Heart right ventricle (tissue), 16 donors: ENCODE measurements at regions not wholly inside any gene's neighbourhood (a gene's known extent, or its start where the extent isn't known, plus 50 kb on each side); places are given as distances from the start of the nearest gene placed in this dataset.

Source experiments
- ATAC-seq, 8 donors: fragments of 200-7000 bp; cut with Tn5 transposase; one replicate each; pipeline ENCODE4 v1.9.1; 2020; ENCODE audit warnings: mild to moderate bottlenecking in 8 of 8, moderate library complexity in 8 of 8, moderate number of reproducible peaks in 1 of 8
- DNase-seq, 2 donors: peaks; one replicate each; pipeline ENCODE4 v3.0.0-alpha.2; 2020
- H3K27ac ChIP-seq, 10 donors: fragments of 200-600 bp; sonication (generic) in 2 of 10; one replicate each; pipeline versions ENCODE4 v1.5.0 to v1.8.0; 2020 to 2022; ENCODE audit warnings: mild to moderate bottlenecking in 3 of 10
- H3K27me3 ChIP-seq, 7 donors: fragments of 200-600 bp; one replicate each; pipeline ENCODE4 v1.8.0; 2021 to 2022; ENCODE audit warnings: mild to moderate bottlenecking in 2 of 7
- H3K36me3 ChIP-seq, 9 donors: fragments of 200-600 bp; sonication (generic) in 1 of 9; one replicate each; pipeline versions ENCODE4 v1.5.0 to v1.8.0; 2020 to 2022; ENCODE audit warnings: mild to moderate bottlenecking in 2 of 9
- H3K4me1 ChIP-seq, 9 donors: fragments of 200-600 bp; sonication (generic) in 1 of 9; one replicate each; pipeline versions ENCODE4 v1.5.0 to v1.8.0; 2020 to 2022; ENCODE audit warnings: mild to moderate bottlenecking in 4 of 9
- H3K4me3 ChIP-seq, 10 donors: fragments of 200-600 bp; sonication (generic) in 2 of 10; one replicate each; pipeline versions ENCODE4 v1.5.0 to v1.8.0; 2020 to 2022; ENCODE audit warnings: mild to moderate bottlenecking in 7 of 10, moderate library complexity in 2 of 10
- H3K9me3 ChIP-seq, 11 donors: fragments of 200-600 bp in 10 of 11; sonication (generic) in 2 of 11; one replicate each; pipeline versions ENCODE4 v1.5.0 to v1.8.0; 2013 to 2022; ENCODE audit warnings: mild to moderate bottlenecking in 2 of 11, control low read depth in 1 of 11, moderate library complexity in 1 of 11
- CTCF ChIP-seq, 9 donors: fragments of 200-600 bp; sonication (generic) in 2 of 9; IDR thresholded peaks; one replicate each; pipeline versions ENCODE4 v1.5.0 to v1.8.0; 2021 to 2022; ENCODE audit warnings: antibody characterized with exemption in 9 of 9, mild to moderate bottlenecking in 5 of 9, moderate library complexity in 1 of 9
- WGBS, 2 donors: extraction: QIAGEN DNeasy Blood & Tissue Kit; methylation state at CpG; one replicate each; pipeline ENCODE4 v1.1.7; 2013; ENCODE audit warnings: inconsistent platforms in 1 of 2; 5-methylcytosine and 5-hydroxymethylcytosine counted together
- intact Hi-C, 10 donors: fragments of 100-400 bp; cut with DNase I; formaldehyde crosslinking; loops; one replicate each; pipeline versions ENCODE4 v1.11.1 to v1.14.2; 2022
- donor health status: Arrhythmogenic right ventricular cardiomyopathy.
- donor health status: ischemic (EF 13 %, LVEDD 7.1; RV severe dilation, severe dysfunction).
- donor health status: healthy with polysubstance abuse.
- donor health status: DM: no; HTN: yes; CAD: no.
- donor health status: DM: no; HTN: no; CAD: no.
- donor health status: ischemic (EF 25% LVEDD 6.9; RV normal size, moderate dysfunction).
- donor health status: ischemic (EF 25% LVEDD 5.7; RV mildly dilated, moderate dysfunction).
- donor health status: healthy.
- donor health status: DM: yes; HTN: yes; CAD: no.
- donor health status: Ischemic cardiomyopathy.
- donor health status: ischemic (EF 35%, LVEDD 5.7; RV mildly dilated, moderate dysfunction).
- donor health status: nonischemic (EF 11% LVEDD 7.7; RV severe dilation, severe dysfunction).
- donor health status: DM: yes; HTN: yes; CAD: no.
- donor health status: PGD.
- donor health status: ischemic (EF 29% LVEDD 5.4; RV normal size, mild dysfunction).
- donor health status: nonischemic (EF 23%, LVEDD 6.1; RV moderate dilation, normal function).

GRCh38 chr11:26143566-26144290, 188.2 kb upstream of the ANO3 start:
- TF ChIP-seq CTCF (IDR thresholded peaks at IDR 0.05): no peak
- peaks cover 0 to 6% (median 0%) of the 10 kb centered on the region in 9 donors for H3K4me1 ChIP-seq
- intact Hi-C loops: no loop called here
- H3K27me3 ChIP-seq: no peaks in the 10 kb centered on the region
- ATAC-seq: no peak
- H3K36me3 ChIP-seq: no peaks in the 10 kb centered on the region
- H3K27ac ChIP-seq: peak overlapping the region in 1 of 10 donors; percentile 20
- DNase-seq: no peak
- no peaks in the 10 kb centered on the region for H3K9me3 ChIP-seq
- no peak overlapping the region for H3K4me3 ChIP-seq

DNA sequence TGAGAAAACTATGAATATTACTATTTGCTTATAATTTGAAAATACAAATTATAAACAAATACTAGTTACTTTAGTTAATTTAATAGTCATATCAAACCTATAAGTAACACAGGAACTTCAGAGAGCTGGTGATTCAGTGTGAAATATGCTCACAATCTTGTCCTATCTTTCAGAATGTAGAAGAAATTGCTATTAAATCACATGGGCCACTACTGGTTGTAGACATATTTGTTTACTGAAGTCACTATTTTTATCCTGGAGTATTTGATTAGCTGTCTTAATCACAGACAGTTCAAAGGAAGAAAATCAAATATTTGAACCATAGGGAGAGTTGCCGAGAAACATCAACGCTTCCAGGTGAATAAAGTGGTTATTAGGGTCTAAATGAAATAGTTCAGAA, 187.6 kb upstream of the ANO3 start:
- 87 to 90% methylated on average over 2 of the region's 2 CpGs for WGBS, 2 donors

GRCh38 chr11:26144911-26145310, 187.0 kb upstream of the ANO3 start:
- no peak for DNase-seq
- H3K9me3 ChIP-seq: no peaks in the 10 kb centered on the region
- intact Hi-C loops: no loop called here
- no peak for ATAC-seq
- H3K4me3 ChIP-seq: no peak overlapping the region
- H3K27ac ChIP-seq: no peak overlapping the region
- H3K27me3 ChIP-seq: no peaks in the 10 kb centered on the region
- peaks cover 0 to 6% (median 0%) of the 10 kb centered on the region in 9 donors for H3K4me1 ChIP-seq
- no peak for TF ChIP-seq CTCF (IDR thresholded peaks at IDR 0.05)
- no peaks in the 10 kb centered on the region for H3K36me3 ChIP-seq

More for the DNA sequence above, 187.6 kb upstream of the ANO3 start:
- DNase-seq (no peak), ATAC-seq (no peak)
- intact Hi-C loops: no loop called here
- Histone ChIP-seq H3K36me3 (no peaks in the 10 kb centered on the region), H3K4me3 (no peak overlapping the region), H3K27ac (no peak overlapping the region), H3K4me1 (peaks cover 0 to 6% (median 0%) of the 10 kb centered on the region in 9 donors), H3K9me3 (no peaks in the 10 kb centered on the region), H3K27me3 (no peaks in the 10 kb centered on the region)
- TF ChIP-seq CTCF (IDR thresholded peaks at IDR 0.05): no peak

GRCh38 chr11:26149585-26149984, 182.3 kb upstream of the ANO3 start:
- Histone ChIP-seq H3K4me3 (no peak overlapping the region), H3K4me1 (no peaks in the 10 kb centered on the region), H3K9me3 (no peaks in the 10 kb centered on the region), H3K36me3 (no peaks in the 10 kb centered on the region), H3K27ac (no peak overlapping the region), H3K27me3 (no peaks in the 10 kb centered on the region)
- WGBS, 2 donors: 92 to 94% methylated on average over 21 of the region's 21 CpGs
- DNase-seq (no peak), ATAC-seq (no peak)
- intact Hi-C loops: no loop called here
- TF ChIP-seq CTCF (IDR thresholded peaks at IDR 0.05): no peak
